Bone marrow (tissue), 2 donors: ENCODE measurements at regions not wholly inside any gene's neighbourhood (a gene's known extent, or its start where the extent isn't known, plus 50 kb on each side); places are given as distances from the start of the nearest gene placed in this dataset.

Source experiments
- DNase-seq, 2 donors: peaks; one replicate each; lab custom pipeline; 2025; lab: John Stamatoyannopoulos, UW

DNA sequence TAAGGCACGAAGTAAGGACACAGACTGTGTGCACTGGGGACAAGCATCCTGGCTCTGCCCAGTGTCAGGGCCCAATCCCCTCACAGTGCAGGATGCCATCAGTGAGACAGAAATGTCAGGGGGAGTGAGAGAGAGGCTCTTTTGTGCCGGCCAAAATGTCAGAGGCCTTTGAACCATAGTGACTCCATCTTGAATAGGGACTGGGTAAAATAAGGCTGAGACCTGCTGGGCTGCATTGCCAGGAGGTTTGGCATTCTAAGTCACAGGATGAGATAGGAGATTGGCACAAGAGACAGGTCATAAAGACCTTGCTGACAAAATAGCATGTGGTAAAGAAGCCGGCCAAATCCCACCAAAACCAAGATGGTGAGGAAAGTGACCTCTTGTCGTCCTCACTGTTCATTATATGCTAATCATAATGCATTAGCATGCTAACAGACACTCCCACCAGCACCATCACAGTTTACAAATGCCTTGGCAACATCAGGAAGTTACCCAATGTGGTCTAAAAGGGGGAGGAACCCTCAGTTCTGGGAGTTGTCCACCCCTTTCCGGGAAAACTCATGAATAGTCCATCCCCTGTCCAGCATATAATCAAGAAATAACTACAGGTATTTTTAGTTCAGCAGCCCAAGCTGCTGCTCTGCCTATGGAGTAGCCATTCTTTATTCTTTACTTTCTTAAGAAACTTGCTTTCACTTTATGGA, 337.4 kb downstream of the LPIN1 start:
- DNase-seq: no peak

DNA sequence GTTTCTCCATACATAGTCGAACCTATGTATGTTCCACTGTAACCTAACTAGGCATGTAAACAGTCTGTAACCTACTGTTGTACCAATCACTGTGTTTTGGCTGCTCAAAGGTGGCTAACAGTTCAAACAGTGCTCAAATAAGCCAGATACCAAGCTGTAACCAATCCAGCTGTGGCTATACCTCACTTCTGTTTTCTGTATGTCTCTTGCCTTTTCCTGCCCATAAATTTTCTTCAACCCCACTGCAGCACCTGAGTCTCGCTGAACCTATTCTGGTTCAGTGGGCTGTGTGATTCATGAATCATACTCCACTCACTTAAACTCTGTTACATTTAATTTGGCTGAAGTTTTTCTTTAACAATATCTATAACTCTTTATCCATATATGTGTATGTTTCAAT, 340.7 kb downstream of the LPIN1 start:
- peak in 1 of 2 donors; percentile 37 for DNase-seq

DNA sequence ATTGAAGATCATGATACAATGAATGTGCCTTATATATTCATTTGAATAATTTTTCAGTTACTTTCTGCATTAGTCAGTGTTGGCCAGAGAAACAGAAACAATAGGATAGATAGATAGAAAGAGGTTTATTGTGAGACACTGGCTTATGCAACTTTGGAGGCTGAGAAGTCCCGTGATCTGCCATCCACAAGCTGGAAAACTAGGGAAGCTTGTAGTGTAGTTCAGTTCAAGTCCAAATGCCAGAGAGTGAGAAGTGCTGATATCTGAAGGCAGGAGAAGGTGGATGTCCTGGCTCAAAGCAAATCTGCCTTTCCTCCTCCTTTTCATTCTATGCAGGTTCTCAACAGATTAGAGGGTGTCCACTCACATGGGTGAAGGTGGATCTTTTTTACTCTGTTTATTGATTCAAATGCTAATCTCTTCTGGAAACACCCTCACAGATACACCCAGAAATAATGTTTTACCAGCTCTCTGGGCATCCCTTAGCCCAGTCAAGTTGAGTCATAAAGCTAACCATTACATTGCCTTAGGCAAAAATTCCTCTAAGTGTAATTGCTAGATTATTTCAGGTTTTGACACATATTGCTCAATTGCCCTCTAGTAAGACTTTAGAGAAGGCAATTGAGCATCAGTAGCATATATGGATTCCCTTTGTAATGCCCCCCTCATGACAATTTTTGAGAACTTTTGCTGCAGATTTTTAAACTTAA, 341.4 kb downstream of the LPIN1 start:
- DNase-seq: no peak

DNA sequence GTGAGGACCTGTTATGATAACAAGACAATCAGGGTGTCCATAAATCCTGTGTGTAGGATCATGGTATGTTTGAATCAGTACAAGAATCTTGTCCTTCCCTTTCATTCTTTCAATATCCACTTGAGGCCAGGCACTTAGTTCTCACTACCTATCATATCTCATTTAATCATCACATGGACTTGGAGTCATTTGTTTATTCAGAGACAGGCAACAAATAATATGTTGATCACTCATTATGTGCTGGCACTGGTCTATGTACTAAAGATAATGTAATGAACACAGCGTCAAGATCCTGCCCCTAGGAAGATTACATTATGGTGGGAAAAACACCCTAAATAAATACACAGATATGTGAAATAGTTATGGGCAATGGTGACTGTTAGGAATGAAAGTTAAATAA, 342.6 kb downstream of the LPIN1 start:
- DNase-seq: no peak

DNA sequence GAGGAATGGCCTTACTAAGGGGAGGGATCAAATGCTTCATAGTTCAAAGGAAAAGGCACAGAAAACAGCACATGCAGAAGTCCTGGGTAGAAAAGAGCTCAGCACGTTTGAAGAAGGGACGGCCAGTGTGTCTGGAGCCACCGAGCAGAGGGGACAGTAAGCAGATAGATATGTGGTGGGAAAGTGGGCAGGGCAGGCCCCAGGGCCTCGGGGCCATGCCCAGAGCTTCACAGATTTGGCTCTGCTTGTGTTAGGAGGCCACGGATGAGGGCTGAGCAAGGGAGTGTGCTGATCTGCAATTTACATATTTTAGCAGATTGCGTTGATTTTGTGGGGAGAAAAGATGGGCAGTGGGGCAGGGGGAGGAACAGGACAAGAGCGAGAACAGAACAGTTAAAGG, 343.1 kb downstream of the LPIN1 start:
- no peak for DNase-seq

DNA sequence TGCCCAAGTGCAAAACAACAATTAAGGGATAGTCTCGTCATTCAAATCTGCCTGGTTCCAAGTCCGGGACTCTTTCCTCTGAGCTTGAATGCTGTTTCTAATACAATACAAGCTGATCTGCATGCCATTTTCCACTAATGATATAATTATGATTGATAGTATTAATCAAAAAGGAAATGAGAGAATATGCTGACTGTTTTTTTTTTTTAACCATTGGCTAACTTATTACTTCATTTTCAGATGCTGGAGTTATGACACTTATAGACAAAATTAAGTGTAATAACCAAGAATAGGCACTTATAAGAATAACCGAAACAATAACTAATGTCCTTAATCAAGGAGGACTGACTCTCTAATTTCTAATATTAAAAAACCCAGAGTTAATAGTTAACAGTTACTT, 343.6 kb downstream of the LPIN1 start:
- no peak for DNase-seq

DNA sequence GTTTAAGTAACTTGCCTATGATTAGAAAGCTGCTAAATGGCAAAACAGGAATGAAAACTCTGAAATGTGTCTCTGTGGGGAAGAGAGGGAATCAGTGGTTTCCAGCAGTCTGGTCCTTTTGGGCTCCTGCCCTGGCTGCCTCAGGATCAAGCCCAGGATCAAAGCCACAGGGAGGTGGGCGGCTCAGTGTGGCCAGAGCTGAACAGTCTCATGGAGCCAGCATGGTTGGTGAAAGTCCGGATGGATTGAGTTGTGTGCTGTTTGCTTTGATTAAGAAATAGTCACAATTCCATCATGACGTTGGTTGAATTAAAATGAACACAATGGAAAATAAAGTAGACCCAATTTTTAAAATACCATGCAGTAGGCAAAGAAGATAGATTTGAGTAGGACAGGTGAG, 344.2 kb downstream of the LPIN1 start:
- no peak for DNase-seq

DNA sequence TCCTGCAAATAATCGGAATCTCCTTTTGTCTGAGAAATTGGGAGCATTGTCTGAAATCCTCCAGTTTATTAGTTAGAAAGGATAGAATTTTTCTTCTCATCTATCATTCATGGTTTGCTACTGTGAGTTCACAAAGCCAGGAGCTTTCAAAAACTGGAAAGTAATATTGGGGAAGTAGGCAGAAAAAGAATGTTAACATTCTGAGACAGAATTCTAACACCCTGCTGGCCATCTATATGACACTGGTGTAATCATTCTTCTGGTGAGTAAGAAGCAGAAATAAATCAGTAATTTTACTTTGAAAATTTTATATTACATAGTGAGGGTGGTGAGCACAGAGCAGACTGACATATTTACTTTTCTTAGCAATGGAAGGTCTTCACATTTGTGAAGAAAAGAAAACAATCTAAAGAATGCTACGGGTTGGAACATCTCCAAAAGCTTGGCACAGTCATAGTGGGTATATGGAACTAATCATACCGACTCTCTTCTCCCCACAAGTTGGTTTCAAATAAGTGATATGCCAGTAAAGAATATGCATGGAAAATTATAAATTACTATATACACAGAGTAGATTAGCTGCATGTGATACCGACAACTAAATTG, 344.9 kb downstream of the LPIN1 start:
- no peak for DNase-seq

DNA sequence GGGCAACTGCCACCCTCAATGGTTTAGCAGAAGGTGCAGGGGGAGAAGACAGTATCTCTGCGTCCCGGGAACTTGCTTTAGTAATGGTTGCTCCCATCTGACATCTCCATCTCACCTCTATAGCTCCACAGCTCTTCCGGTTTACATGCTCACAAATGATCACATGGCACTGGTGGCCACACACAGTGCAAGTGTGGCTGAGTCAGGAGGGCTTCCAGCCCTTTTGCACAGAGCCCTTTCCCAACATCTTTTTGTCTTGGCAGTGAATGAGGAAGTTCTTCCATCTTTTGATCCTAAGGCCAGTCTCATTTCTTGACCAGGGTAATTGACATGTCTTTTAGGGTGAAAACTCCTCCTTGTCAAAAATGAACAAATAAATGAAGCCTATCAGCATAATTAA, 347.7 kb downstream of the LPIN1 start:
- no peak for DNase-seq

DNA sequence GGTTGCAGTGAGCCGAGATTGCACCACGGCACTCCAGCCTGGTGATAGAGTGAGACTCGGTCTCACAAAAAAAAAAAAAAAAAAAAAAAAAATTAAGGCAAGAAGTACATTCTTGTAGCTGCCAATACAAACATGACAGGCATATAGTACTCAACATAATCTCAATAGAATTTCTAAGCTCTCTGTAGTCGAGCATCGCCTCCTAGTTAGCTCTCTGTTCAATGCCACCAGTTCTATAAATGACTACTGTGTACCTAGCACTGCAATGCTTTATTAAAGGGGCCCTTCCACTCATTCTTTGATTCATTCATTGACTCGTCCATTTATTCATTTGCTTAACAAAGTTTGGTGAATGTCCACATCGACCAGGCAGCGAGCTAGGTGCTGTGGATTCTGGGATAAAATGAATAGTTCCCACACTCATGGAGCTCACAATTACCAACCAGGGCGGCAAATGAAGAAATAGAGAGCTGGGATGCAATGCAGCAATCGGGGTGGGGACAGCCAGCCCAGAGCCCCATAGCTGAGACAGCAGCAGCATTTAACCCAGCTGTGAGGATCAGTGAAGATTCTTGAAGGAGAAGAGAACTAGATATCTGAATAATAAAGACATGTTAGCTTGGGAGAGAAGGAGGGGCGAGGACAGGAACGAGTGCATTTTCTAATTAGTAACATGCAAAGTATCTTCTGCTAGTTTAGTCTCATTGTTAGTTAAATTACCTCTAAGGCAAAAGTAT, 349.8 kb downstream of the LPIN1 start:
- DNase-seq: no peak

DNA sequence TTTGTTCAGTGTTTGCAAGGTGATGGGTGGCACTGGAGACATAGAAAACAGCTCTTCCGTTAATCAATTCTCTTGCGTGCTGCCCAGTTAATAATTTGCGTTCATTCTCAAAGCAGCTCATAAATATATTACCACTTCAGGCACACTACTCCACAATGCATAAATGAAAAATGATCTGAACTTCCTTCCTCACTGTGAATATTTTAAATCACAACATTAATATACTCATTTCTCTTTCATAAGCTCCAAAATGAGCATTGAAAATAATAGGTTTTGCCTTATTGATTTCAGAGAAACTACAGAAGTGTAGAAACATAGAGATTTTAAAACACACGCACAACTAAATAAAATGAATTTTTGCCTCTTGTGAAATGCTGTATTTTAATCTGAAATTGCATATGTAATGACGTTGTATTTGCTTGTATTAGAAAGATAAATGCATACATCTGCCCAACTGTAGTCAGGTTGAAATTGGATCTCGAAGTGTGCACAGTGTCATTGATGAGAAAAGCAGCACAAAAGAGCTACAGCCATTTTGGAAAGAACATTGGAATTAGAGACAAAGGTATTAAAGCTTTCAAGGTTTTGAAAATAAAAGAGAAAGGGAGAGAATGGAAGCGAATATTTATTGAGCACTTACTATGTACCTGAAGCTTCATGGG, 350.5 kb downstream of the LPIN1 start:
- DNase-seq: no peak

DNA sequence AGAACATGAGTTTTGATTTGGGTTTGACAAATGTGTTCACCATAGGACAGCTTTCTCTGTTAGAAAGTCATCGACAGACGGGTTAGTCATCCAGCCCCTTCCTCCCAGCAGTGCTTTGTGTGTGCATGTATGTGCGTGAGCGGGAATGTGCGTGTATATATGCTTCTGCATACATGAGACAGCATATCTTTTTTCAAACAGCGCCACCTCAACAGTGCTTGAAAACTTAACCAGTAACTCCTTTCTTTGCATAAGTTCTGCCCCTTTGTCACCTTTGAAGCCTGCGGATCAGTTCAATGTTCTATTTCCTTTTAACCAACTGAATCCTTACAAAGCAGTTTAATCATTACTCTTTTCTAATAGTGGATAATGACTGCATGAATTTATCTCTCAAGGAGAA, 351.4 kb downstream of the LPIN1 start:
- DNase-seq: no peak

DNA sequence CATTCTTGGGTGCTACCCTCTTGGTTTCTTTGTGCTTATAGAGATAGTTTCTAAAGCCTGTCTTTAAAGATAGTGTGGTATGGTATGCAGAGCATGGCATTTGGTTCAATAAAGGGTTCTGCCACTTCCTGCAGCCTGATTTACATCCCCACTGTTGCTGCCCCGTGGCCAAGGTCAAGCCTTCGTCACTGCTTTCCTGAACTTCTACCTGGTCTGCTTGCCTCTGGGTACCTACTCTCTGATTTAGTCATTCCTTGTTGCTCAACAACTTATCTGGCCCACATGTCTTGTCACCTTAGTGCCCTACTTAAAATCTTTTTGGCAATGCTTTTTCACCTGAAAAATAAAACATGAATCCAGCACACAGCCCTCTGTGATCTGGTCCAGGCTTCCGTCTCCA, 352.9 kb downstream of the LPIN1 start:
- no peak for DNase-seq

DNA sequence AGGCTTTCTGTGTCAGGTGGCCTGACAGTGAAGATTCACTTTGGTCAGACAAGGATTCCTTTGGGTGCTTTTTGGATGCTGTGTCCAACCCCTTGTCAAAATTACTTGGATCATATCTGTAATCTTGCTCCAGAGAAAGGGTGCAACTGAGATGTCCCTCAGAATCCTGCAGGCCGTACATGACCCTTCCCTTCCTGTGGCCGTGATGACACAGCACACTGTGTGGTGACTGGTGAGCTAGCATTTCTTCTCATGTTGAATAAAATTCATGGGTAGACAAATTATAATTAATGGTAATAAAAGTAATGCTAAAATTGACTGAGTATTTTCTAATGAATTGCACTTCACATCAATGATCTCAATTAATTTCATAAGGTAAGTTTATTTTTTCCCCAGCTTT, 356.2 kb downstream of the LPIN1 start:
- no peak for DNase-seq

DNA sequence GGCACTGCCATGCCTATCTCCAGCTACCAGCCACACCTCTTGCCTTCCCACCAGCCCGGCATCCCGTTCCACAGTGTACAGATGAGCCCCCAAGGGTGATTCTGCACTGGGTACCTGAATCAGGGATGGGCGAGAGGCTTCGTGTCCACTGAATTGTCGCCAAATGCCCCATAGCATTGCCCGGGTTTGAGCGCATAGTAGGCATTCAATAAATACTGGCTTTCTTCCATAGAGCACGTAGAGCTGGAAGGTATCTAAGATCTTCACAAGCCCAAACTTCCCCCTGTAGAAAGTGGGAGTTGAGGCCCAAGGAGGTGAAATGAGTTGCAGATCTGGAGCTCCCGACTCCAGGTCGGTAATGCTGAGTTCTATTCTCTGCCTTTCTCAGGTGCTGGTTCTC, 358.7 kb downstream of the LPIN1 start:
- no peak for DNase-seq

DNA sequence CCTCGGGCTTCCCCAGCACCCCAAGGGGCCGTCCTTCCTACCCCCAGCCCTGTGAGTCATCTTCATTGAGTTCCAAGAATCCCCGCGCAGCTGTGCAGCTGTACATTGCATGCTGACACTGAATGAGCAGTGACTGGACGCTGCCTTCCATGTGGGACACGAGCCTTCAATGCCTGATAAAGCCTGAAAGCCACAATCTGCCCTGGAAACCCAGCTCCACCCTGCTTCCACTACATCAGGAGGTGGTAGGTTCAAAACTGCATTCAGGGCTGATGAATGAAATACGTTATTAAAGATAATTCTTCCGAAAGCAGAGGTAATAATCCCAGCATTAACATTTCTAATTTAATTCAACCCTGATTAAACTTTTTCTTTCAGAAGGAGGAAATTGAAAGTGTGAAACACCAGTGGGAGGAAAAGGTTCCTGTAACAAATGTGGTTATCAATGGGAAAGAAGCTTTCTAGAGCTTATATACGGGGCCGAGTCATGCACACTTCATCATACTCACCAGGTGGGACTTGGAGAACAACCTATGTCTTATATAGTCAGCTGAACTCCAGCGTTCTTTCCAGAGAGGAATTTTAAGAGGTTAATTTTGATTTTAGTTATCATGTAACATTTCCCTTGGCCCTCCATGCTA, 360.1 kb downstream of the LPIN1 start:
- peak in 1 of 2 donors; percentile 94 for DNase-seq

DNA sequence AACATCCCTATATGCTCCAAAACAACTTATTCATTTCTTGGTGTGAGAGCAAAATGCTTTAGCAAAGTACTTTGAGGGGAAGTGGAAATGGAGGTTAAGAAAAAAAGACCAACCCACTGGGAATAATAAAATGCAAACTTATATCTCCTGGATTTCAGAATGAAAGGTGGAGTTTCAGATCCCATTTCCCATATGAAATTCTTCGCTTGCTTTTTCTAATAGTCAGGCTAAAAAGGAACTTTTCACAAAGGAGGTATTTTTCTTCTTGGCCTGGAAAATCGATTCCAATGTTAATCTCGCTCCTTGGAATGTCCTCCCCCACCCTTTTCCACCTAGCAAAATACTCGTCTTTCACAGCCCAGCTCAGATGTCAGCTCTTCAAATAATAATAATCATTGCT, 360.9 kb downstream of the LPIN1 start:
- no peak for DNase-seq

DNA sequence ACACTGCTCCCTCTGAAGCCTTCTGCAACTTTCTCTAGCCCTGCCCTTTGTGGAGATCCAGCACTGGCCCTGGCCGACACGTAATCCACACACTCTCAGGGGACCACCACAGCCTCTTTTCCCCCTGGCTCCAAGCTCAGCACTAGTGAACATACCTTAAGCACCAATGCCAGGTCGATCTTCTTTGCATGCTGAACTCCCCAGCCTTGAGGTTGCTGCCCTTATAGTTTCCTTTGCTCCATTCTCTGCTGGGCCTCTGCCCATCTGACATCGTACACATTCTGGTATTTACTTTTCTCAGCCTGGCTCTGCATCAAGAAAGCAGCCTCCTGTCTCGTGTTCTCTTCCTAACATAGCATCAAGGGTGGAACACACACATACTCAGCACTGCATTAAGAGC, 361.5 kb downstream of the LPIN1 start:
- DNase-seq: no peak

DNA sequence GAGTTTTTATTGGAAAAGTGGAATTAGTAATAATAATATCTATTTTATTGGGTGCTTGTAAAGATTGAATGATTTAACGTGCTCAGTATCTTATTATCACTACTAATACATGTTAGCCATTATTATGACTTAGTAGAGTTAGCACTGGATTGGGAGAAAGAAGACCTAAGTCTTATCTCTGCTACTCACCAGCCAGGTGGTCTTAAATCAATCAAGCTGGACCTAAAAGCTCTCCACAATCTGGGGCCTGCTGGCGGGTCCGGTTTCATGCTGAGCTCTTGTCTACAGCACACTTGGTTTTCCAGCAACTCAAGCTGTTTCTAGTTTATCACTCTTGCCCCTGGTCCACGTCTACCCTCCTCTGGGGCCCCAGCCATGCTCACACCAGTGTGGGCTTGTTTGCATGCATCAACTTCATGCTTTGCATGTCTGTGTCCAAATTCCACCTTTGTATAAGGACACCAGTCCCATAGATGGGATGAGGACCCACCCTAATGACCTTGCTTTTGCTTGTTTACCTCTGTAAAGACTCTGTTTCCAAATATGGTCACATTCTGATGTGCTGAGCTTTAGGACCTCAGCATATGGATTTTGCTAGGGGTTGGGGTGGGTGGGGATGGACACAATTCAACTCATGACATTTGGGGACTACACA, 363.1 kb downstream of the LPIN1 start:
- no peak for DNase-seq

DNA sequence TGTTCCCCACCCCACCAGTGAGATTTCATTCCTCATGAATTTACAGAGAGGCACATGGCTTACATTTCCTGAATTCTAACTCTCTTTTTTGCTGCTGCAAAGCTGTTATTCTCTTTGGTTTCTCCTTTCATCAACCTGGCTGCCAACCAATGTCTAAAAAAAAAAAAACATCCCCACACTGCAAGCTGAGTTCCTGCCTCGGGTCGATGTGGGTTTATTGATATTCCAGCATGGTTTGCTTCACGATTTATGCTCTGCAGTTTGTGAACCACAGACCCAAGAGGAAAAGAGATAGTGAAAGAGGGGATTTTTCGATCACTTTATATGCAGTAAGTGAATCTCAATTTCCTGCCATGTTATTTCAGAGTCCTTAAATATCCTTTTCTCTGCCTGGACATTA, 363.6 kb downstream of the LPIN1 start:
- no peak for DNase-seq

DNA sequence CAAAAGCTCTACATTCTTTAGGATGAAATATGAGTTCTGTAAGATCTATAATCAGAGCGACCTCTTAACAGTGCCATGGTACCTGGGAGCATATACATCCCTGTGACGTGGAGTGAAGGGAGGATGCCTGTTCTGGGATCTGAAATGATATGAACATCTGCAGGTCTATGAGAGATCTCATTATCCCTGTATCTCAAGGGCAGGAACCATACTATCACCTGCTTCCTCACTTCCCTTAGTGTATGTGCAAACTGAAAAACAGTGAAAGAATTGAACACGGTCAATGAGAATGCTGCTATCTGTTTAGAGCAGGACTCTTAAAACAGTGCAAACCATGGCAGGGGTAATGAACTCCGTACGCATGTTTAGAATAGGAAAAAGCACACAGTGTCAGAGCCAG, 364.0 kb downstream of the LPIN1 start:
- no peak for DNase-seq
